ENCODE measurements at regions not wholly inside any gene's neighbourhood (a gene's known extent, or its start where the extent isn't known, plus 50 kb on each side); places are given as distances from the start of the nearest gene placed in this dataset.

GRCh38 chr4:108370291-108371141 lies 201.8 kb upstream of the LEF1 start:
- TF ChIP-seq CTCF (IDR thresholded peaks at IDR 0.05) (no peak), POLR2A (IDR thresholded peaks at IDR 0.05) (no peak)

Measured in testis (tissue), 2 donors.